ENCODE measurements at regions not wholly inside any gene's neighbourhood (a gene's known extent, or its start where the extent isn't known, plus 50 kb on each side); places are given as distances from the start of the nearest gene placed in this dataset.

GRCh38 chr21:27477296-27477695, 510.4 kb upstream of the ADAMTS5 start:
- Histone ChIP-seq H3K79me2 (ENCODE audit: insufficient read depth, low read length) (no peaks in the 10 kb centered on the region), H4K20me1 (ENCODE audit: insufficient read depth, low read length) (no peaks in the 10 kb centered on the region), H3K27ac (ENCODE audit: low read depth, low read length) (no peak overlapping the region), H3K9me3 (ENCODE audit: insufficient read depth, low read depth, low read length) (no peaks in the 10 kb centered on the region), H3K9ac (ENCODE audit: low read length) (no peak overlapping the region), H3K4me3 (ENCODE audit: insufficient read depth, low read depth, low read length) (no peak overlapping the region), H2AFZ (ENCODE audit: low read depth, low read length) (no peak overlapping the region), H3K27me3 (ENCODE audit: insufficient read depth, low read length) (no peaks in the 10 kb centered on the region), H3K4me2 (ENCODE audit: low read length) (no peak overlapping the region), H3K36me3 (ENCODE audit: insufficient read depth, low read length) (no peaks in the 10 kb centered on the region), H3K4me1 (ENCODE audit: insufficient read depth, low read length) (no peaks in the 10 kb centered on the region)
- H3K27ac Mint-ChIP-seq (ENCODE audit: unreplicated experiment) = no peak overlapping the region
- H3K27me3 Mint-ChIP-seq (ENCODE audit: low read depth, unreplicated experiment) = no peaks in the 10 kb centered on the region
- H3K4me3 Mint-ChIP-seq (ENCODE audit: unreplicated experiment) = no peak overlapping the region
- FAIRE-seq (no peak), DNase-seq (ENCODE audit: low read depth) (no peak)
- H3K4me1 Mint-ChIP-seq (ENCODE audit: low read depth, unreplicated experiment) = peaks cover 8% of the 10 kb centered on the region
- TF ChIP-seq CTCF (IDR thresholded peaks at IDR 0.05; ENCODE audit: insufficient read depth, low read depth, low read length) (no peak), EZH2 (IDR thresholded peaks at IDR 0.05; ENCODE audit: insufficient read depth, low read length) (no peak)
- H3K9me3 Mint-ChIP-seq (ENCODE audit: unreplicated experiment) = no peaks in the 10 kb centered on the region
- no peaks in the 10 kb centered on the region for H3K36me3 Mint-ChIP-seq (ENCODE audit: low read depth, unreplicated experiment)

- Mint-ChIP-seq H3K4me3 (ENCODE audit: unreplicated experiment) (no peak overlapping the region), H3K4me1 (ENCODE audit: low read depth, unreplicated experiment) (peaks cover 8% of the 10 kb centered on the region), H3K27ac (ENCODE audit: unreplicated experiment) (no peak overlapping the region), H3K27me3 (ENCODE audit: low read depth, unreplicated experiment) (no peaks in the 10 kb centered on the region), H3K36me3 (ENCODE audit: low read depth, unreplicated experiment) (no peaks in the 10 kb centered on the region), H3K9me3 (ENCODE audit: unreplicated experiment) (no peaks in the 10 kb centered on the region)
- Histone ChIP-seq H3K27me3 (ENCODE audit: insufficient read depth, low read length) (no peaks in the 10 kb centered on the region), H3K4me1 (ENCODE audit: insufficient read depth, low read length) (no peaks in the 10 kb centered on the region), H3K4me2 (ENCODE audit: low read length) (no peak overlapping the region), H3K79me2 (ENCODE audit: insufficient read depth, low read length) (no peaks in the 10 kb centered on the region), H4K20me1 (ENCODE audit: insufficient read depth, low read length) (no peaks in the 10 kb centered on the region), H3K27ac (ENCODE audit: low read depth, low read length) (no peak overlapping the region), H3K4me3 (ENCODE audit: insufficient read depth, low read depth, low read length) (no peak overlapping the region), H3K9me3 (ENCODE audit: insufficient read depth, low read depth, low read length) (no peaks in the 10 kb centered on the region), H2AFZ (ENCODE audit: low read depth, low read length) (no peak overlapping the region), H3K9ac (ENCODE audit: low read length) (no peak overlapping the region), H3K36me3 (ENCODE audit: insufficient read depth, low read length) (no peaks in the 10 kb centered on the region)
- FAIRE-seq = no peak
- no peak for DNase-seq (ENCODE audit: low read depth)
- TF ChIP-seq CTCF (IDR thresholded peaks at IDR 0.05; ENCODE audit: insufficient read depth, low read depth, low read length) (no peak), EZH2 (IDR thresholded peaks at IDR 0.05; ENCODE audit: insufficient read depth, low read length) (no peak)
These were observed 509.8 kb upstream of the ADAMTS5 start for GRCh38 chr21:27476696-27477095.

DNA sequence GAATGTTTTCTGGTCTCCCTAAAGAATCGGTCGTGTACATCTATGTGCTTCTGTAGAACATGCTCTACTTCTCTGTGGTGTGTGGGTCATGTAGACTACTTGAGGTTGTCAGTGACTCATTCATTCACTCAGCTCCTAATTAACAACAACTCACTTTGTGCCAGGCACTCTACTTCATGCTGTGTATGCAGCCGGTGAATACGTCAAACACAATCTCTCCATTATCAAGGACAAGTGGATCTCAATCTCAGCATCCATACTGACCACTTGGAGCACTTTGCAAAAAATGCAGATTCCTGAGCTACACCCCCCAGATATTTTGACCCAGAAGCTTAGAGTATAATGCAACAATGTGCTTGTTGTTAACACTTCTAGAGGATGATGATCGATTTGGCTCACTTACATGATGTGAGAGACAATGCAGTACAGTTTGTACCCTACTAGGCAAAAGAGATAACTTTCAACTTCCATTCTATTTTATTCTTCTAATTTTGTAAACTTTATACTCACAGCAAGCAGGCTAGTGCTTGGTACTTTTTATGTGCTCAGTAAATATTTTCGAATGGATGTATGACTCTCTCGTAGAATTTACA, 508.6 kb upstream of the ADAMTS5 start:
- no peak overlapping the region for H3K4me3 Mint-ChIP-seq (ENCODE audit: unreplicated experiment)
- H3K27me3 Mint-ChIP-seq (ENCODE audit: low read depth, unreplicated experiment) = no peaks in the 10 kb centered on the region
- H3K27me3 ChIP-seq (ENCODE audit: insufficient read depth, low read length) = no peaks in the 10 kb centered on the region

More for the DNA sequence above, 508.6 kb upstream of the ADAMTS5 start:
- Histone ChIP-seq H3K36me3 (ENCODE audit: insufficient read depth, low read length) (no peaks in the 10 kb centered on the region), H3K4me2 (ENCODE audit: low read length) (no peak overlapping the region), H4K20me1 (ENCODE audit: insufficient read depth, low read length) (no peaks in the 10 kb centered on the region), H3K4me3 (ENCODE audit: insufficient read depth, low read depth, low read length) (no peak overlapping the region), H3K9me3 (ENCODE audit: insufficient read depth, low read depth, low read length) (no peaks in the 10 kb centered on the region), H3K79me2 (ENCODE audit: insufficient read depth, low read length) (no peaks in the 10 kb centered on the region), H3K4me1 (ENCODE audit: insufficient read depth, low read length) (no peaks in the 10 kb centered on the region), H3K9ac (ENCODE audit: low read length) (no peak overlapping the region), H2AFZ (ENCODE audit: low read depth, low read length) (no peak overlapping the region), H3K27ac (ENCODE audit: low read depth, low read length) (no peak overlapping the region)
- H3K36me3 Mint-ChIP-seq (ENCODE audit: low read depth, unreplicated experiment) = no peaks in the 10 kb centered on the region
- no peak overlapping the region for H3K27ac Mint-ChIP-seq (ENCODE audit: unreplicated experiment)
- no peak for TF ChIP-seq CTCF (IDR thresholded peaks at IDR 0.05; ENCODE audit: insufficient read depth, low read depth, low read length)
- TF ChIP-seq EZH2 (IDR thresholded peaks at IDR 0.05; ENCODE audit: insufficient read depth, low read length) = no peak
- DNase-seq (ENCODE audit: low read depth) = peak; percentile 13
- FAIRE-seq = no peak
- no peaks in the 10 kb centered on the region for H3K9me3 Mint-ChIP-seq (ENCODE audit: unreplicated experiment)
- peaks cover 1% of the 10 kb centered on the region for H3K4me1 Mint-ChIP-seq (ENCODE audit: low read depth, unreplicated experiment)
